GM10248 (cell line): ENCODE measurements at regions not wholly inside any gene's neighbourhood (a gene's known extent, or its start where the extent isn't known, plus 50 kb on each side); places are given as distances from the start of the nearest gene placed in this dataset.

Experiments used
- CTCF ChIA-PET: fragments of 300-600 bp; sonication (Branson Sonifier 250); formaldehyde crosslinking; extraction: SDS; loops from one replicate; lab custom pipeline; 2021; ENCODE audit warnings: antibody characterized with exemption; lab: Yijun Ruan, JAX
- POLR2A ChIA-PET: fragments of 350-650 bp; sonication (Branson Sonifier 250); formaldehyde crosslinking; extraction: SDS; loops from one replicate; lab custom pipeline; 2020; ENCODE audit warnings: antibody characterized with exemption; lab: Yijun Ruan, JAX
- DNase-seq: peaks from one replicate; pipeline ENCODE4 v3.0.0; 2012; ENCODE audit errors: extremely low spot score
- TF ChIP-seq, protein P1 (sequence below): IDR thresholded peaks from 2 replicates; pipeline ENCODE4 v1.5.1; 2012; ENCODE audit warnings: mild to moderate bottlenecking, low read depth; ENCODE audit errors: extremely low read depth, missing control alignments, control extremely low read depth

- CTCF ChIA-PET: no interaction called here
- POLR2A ChIA-PET: no interaction called here
- DNase-seq: no peak
- TF ChIP-seq, protein P1, sequence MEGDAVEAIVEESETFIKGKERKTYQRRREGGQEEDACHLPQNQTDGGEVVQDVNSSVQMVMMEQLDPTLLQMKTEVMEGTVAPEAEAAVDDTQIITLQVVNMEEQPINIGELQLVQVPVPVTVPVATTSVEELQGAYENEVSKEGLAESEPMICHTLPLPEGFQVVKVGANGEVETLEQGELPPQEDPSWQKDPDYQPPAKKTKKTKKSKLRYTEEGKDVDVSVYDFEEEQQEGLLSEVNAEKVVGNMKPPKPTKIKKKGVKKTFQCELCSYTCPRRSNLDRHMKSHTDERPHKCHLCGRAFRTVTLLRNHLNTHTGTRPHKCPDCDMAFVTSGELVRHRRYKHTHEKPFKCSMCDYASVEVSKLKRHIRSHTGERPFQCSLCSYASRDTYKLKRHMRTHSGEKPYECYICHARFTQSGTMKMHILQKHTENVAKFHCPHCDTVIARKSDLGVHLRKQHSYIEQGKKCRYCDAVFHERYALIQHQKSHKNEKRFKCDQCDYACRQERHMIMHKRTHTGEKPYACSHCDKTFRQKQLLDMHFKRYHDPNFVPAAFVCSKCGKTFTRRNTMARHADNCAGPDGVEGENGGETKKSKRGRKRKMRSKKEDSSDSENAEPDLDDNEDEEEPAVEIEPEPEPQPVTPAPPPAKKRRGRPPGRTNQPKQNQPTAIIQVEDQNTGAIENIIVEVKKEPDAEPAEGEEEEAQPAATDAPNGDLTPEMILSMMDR: no peak
Measured at GRCh38 chr3:127137113-127137512, 55.8 kb upstream of the PRR23E start.

DNA sequence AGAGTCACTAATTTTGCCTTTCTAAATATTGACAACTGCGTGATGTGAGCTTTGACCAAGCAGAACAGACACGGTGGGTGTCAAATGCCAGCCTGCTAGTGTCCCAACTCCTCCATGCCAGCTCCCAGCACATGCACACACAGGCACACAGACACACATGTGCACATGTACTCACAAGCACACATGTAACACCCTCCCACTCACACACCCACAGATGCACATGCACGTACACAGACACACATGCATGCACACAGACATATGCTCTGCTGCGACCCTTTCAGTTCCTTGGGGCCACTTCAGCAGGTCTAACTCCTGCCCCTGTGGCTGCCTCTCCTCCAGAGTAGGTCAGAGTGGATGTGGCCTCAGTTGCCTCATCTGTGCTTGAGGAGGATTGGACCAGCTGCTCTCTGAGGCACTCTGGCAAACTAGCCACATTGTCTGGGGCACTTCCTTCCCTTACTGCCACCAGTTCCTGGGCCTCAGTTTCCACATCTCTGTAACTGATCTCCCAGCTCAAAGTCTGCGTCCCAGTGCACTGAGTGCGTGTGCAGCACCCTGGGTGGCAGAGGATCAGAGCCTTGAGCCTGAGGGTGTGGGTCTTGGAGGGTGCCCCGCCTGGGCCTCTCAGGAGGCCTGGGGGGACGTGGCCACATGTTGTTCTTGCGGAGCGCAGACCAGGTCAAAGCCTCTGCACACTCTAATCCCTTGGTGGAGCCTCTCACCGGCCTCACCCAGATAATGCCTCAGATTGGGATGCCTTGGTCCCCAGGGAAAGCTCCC lies 55.0 kb upstream of the PRR23E start:
- TF ChIP-seq, protein P1: no peak
- DNase-seq: no peak
- ChIA-PET CTCF (interaction anchor here (0.9 kb wide), 1 partner anchor 16 kb away, joined by 4 read pairs; no protein-coding TSS in a partner anchor), POLR2A (no interaction called here)

- ChIA-PET POLR2A (no interaction called here), CTCF (no interaction called here)
- TF ChIP-seq, protein P1: no peak
- no peak for DNase-seq
Measured at GRCh38 chr3:127139601-127140500, 53.1 kb upstream of the PRR23E start.

- CTCF ChIA-PET: no interaction called here
- POLR2A ChIA-PET: no interaction called here
- no peak for DNase-seq
- TF ChIP-seq, protein P1: no peak
Measured at GRCh38 chr3:127140501-127141460, 52.1 kb upstream of the PRR23E start.

- DNase-seq: no peak
- ChIA-PET CTCF (interaction anchor here (1.6 kb wide), 1 partner anchor 9 kb away, joined by 6 read pairs; no protein-coding TSS in a partner anchor), POLR2A (no interaction called here)
- TF ChIP-seq, protein P1: no peak
Measured at GRCh38 chr3:127141921-127142730, 50.8 kb upstream of the PRR23E start.
